GM11168 (cell line): ENCODE measurements at regions not wholly inside any gene's neighbourhood (a gene's known extent, or its start where the extent isn't known, plus 50 kb on each side); places are given as distances from the start of the nearest gene placed in this dataset.

Experiments
- in situ Hi-C: fragments of 300-500 bp; cut with MboI; formaldehyde crosslinking; loops from one replicate; pipeline ENCODE4 v1.12.0; 2022; ENCODE audit warnings: low sequenced_read_pairs; ENCODE audit not compliant: unreplicated experiment

DNA sequence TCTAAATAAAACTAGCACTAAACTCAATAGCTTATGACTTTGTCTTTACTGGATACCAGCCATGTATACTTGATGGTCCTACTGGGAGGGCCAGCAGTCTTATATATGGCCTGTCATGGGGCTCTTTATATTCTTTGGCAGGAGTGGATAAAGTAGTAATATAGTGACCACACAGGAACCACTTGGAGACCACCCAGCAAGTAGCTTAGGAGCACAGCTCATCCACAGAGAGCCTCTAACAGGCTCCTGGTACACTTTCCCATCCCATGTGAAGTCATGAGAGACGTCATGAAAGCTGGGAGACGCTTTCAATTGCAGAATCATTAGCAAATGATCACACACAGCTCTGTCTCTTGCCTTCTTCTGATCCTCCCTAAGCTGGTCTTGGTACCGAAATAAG, 360.9 kb upstream of the ACVR2A start:
- in situ Hi-C loops: no loop called here

DNA sequence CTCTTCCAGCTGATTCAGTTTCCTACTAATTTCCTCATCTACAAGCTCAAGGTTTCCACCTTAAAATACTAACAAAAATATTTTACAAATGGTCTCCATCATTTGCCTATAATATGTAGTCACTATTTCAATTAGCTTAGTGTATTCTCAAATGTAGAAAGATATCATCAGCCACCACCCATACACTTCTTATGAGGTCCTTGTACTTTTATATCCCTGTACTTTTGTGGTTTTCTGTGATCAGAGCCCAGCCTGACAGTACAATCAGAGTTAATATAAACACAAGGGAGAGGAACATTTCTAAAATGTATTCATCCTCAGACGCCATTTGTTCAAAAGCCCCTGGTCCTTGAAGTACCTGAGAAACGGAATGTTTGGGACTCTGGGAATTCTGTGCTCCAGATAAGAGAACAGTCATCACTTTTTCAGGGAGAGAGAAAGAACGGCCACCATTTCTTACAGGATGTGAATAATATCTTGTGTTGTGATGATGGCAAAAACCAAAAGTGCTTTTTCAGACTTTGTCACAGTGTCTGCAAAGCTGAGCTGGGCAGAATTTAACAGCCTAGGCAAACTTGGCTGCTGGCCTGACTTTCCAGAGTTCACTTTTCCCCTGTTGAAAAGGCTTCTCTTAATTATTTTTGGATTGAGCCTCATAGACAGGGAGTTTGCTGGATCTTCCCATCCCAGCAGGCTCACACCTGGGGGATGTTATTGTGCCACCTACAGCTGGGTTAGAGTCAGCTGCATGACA, 361.7 kb upstream of the ACVR2A start:
- in situ Hi-C loops: no loop called here

- in situ Hi-C loops: no loop called here
These were observed 362.5 kb upstream of the ACVR2A start for GRCh38 chr2:147482111-147482895.

DNA sequence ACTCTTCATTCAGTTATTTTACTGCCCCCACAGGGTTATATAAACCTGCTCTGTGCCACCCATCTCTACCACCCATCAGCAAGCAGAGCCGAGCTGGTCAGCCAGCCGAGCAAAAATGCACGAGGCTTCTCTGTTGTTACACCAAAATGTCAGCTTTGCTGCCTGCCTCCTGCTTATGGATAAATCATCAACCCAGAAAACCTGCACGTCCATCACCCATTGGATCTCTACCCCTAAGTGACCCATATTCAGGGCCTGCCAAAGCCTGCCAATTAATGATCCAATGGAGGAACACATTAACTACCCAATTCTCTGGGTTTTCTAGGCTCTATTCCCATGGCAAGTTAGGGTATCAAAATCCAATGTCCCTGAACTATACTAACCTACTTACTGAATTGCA, 365.5 kb upstream of the ACVR2A start:
- in situ Hi-C loops: no loop called here

- in situ Hi-C loops: no loop called here
These were observed 371.8 kb upstream of the ACVR2A start for GRCh38 chr2:147473075-147473474.

DNA sequence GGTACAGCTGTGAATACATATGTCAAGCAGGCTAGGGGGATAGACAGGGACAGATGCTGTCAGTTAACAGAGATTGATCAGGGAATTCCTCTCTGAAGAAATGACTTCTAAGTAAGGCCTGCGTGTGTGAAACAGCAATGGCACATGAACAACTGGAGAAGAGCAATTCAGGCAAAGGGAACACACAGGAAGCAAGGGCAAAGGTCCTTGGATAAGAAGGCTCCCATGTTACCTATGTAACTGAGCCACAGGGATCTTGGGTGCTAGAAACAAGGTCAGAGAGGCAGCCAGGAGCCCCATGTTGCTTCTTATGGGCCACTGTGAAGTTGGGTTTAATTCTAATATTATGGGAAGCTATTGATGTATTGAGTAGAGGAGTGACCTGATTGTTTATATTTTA, 373.7 kb upstream of the ACVR2A start:
- in situ Hi-C loops: no loop called here

DNA sequence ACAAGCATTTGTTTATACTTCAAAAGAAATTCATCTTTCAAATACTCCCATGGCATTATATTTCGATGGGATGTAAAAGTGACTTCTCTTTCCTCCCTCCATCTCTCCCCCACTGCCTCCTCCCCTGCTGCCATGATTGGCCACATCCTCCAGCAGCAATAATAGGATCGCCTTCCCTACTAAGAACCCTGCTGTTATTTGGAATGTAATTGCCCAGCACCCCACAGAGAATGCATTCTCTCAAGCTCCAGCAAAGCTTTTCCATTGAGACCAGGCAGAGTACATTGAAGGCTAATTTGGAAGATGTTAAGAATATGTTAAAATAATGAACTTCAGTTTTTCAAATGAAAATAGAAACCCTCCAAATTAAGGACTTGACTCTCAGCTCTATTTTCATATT, 375.4 kb upstream of the ACVR2A start:
- in situ Hi-C loops: no loop called here

GRCh38 chr2:147468963-147469362, 375.9 kb upstream of the ACVR2A start:
- in situ Hi-C loops: no loop called here

- in situ Hi-C loops: no loop called here
These were observed 376.5 kb upstream of the ACVR2A start for GRCh38 chr2:147468349-147468748.

- in situ Hi-C loops: no loop called here
These were observed 377.4 kb upstream of the ACVR2A start for GRCh38 chr2:147467441-147467840.

GRCh38 chr2:147464737-147465357, 380.0 kb upstream of the ACVR2A start:
- in situ Hi-C loops: no loop called here

DNA sequence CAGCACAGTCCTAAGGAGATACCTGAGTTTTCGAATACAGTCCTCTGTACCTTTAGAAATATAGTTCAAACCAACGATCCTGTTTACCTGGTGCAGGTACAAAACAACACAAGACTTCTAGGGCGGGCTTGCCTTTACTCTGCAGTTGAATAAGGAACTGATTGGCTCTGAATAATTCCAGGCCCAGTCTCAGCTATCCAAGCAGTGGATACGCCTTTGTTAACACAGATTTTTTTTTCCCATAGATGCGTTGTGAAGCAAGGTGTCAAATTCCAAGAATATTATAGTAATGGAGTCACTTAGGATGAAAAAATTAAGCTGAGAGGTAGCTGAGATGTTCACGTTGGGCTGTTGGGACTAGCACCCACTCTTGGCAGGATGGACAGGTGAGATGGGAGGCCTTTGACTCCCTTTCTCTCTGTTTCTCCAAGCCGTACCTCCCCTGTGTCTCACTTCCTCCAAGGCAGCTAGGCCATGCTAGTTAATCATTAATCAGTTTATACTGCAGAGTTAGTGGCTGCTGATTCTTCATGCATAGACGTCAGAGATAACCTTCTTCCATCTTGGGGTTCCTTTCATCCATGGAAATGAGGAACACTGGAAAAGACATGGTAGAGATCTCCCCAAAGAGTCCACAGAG, 380.8 kb upstream of the ACVR2A start:
- in situ Hi-C loops: no loop called here

GRCh38 chr2:147460155-147460554, 384.7 kb upstream of the ACVR2A start:
- in situ Hi-C loops: no loop called here

GRCh38 chr2:147456779-147457178, 388.1 kb upstream of the ACVR2A start:
- in situ Hi-C loops: no loop called here

GRCh38 chr2:147451902-147452515, 392.8 kb upstream of the ACVR2A start:
- in situ Hi-C loops: no loop called here

DNA sequence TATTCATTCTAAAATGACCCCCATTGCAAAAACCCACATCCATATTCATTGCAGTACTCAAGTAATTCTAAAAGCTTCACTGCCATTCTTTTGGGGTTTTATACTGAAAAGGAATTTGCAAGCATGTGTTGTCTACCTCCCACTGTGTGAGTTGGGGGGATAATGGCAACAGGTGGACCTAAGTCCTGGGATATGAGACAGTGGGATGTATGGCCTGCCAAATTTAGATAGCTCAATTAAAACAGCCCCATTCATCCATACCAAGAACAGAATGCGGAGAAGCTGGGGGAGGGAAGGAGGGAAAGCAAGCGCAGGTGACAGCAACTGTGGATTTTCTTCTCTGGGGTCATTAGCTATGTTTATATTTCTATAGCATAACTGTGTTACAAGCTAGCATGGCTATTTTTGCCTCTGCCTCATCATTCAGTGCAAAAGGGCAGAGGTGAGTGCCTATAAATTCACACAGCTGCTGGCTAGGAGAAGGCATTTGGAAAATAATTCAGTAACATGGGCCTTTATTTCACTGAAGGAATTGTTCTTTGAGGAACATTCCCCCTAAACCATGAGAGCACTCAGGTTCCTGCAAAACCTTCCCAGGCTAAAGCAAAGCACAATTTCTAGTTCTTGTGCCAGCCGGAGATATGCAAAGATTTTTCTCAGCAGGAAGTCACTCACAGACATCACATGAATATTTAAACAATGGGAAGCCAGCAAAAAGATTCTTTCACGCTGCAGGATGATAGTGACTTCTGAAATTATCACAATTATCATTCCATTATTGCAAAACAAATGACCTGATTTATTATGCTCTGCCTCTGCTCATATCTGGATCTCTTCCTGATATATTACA, 393.9 kb upstream of the ACVR2A start:
- in situ Hi-C loops: no loop called here

- in situ Hi-C loops: no loop called here
These were observed 395.4 kb upstream of the ACVR2A start for GRCh38 chr2:147449323-147449991.

GRCh38 chr2:147442816-147443215, 402.0 kb upstream of the ACVR2A start:
- in situ Hi-C loops: no loop called here

DNA sequence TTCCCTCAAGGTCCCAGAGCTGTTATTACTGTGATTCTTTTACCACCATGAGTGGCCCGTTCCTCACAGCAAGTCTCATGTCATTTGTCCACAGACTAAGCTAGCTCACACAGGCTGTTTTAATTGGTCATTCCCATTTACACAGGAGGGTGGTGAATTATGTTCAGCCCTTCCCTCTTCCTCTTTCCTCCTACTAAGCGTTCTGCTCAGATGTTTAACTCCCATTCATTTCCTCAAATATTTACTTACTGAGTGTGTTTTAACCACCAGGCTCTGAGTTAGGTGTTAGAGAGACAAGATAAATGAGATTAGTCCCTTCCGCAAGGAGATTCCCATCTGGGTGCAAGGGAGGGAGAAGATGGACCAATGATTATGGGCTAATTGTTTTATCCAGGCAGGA, 403.6 kb upstream of the ACVR2A start:
- in situ Hi-C loops: no loop called here
